ENCODE measurements at regions not wholly inside any gene's neighbourhood (a gene's known extent, or its start where the extent isn't known, plus 50 kb on each side); places are given as distances from the start of the nearest gene placed in this dataset.

DNA sequence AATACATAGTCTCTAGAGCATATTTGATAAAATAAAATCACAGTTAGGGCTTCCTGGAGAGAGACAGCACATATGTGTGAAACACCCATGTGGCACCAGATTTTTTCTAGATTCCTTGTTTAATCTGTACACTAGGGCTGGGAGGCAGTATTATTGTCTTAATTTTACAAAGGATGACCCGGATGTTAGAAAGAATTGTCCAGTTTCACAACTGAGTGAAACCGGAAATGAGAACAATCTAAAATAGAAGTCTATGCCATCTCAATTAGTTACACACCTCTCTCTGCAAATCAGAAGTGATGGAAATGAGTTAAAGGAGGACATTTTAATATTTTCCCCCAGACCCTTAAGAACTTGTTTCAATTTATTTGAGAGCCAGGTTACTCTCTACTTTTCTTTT lies 463.7 kb upstream of the DSEL start:
- DNase-seq (ENCODE audit: low read depth in 2 of 2) = no peak

DNA sequence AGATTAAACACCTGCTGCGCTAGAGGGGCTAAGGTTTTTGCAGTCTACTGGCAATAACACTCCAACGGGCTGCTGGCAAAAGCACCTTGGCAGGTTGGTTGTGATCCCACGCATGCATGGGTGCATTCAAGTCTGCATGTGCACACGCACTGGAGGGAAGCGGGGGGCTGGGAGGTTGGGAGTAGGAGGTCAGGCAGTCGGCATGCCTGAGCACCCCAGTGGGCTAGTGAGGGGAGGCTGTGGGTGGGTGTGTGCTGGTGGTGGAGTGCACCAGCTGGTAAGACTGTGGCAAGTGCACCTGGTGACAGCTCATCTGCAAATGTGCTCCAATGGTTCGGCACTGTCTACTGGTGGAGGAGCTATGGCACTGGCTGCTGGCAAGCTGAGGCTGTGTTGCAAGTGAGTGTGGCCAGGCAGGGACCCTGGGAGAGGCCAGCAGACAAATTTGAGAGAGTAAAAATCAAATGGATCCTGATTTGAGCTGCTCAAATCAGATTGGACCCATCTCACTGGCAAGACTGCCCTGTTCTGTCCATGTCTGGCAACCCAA lies 460.6 kb upstream of the DSEL start:
- no peak for DNase-seq (ENCODE audit: low read depth in 2 of 2)

DNA sequence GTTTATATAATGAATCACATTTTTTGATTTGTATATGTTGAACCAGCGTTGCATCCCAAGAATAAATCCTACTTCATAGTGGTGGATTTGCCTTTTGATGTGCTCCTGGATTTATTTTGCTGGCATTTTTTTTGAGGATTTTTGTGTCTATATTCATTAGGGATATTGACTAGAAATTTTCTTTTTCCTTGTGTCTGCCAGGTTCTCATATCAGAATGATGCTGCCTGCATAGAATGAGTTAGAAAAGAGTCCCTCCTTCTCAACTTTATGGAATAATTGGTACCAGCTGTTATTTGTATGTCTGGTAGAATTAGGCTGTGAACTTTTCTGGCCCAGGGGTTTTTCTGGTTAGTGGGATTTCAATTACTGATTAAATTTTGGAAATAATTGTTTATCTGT lies 457.4 kb upstream of the DSEL start:
- no peak for DNase-seq (ENCODE audit: low read depth in 2 of 2)

DNA sequence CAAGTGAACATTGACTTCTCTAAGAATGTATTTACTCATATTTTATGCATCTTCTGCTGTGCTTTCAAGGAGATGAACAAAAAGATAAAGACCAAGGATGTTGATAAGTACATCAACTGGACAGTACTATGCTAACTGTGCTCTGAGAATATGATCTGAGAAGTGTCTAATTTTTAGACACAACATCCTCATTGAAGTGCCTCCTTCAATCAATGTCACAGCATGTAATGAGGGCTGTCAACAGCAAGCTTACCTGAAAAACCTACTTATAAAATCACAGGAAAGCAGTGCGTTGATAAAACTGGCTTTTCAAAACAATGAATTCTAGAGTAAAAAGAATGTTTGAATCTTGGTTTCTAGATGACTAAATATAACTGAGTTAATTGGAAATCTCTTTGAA lies 452.9 kb upstream of the DSEL start:
- no peak for DNase-seq (ENCODE audit: low read depth in 2 of 2)

DNA sequence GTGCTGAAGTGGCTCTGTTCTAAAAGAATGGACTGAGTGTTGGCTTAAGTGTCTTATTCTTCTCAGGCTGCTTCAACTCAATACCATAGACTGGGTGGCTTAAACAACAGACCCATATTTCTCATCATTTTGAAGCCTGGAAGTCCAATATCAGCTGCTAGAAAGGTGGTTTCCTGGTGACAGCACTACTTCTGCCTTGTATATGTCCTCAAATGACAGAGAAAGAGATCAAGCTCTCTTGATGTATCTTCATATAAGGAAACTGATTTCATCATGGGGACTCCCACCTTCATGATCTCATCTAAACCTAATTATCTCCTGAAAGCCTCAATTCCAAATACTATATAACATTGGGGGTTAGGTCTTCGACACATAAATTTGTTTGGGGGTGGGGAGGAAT lies 449.7 kb upstream of the DSEL start:
- no peak for DNase-seq (ENCODE audit: low read depth in 2 of 2)

DNA sequence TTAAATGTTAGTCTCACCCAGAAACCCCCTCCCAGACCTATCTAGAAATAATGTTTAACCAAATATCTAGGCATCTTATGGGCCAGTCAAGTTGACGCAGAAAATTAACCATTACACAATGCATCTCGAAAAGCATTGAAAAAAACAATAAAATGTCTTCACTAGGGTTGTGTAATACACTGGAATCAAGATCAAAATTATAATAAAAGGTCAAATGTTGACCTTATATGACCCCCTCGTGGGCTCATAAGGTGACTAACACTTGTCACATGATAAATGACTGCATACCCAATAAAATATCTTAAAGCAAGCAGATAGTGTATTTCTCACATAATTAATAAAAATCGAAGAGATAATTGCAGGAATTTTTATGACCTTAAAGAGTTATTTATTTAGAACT lies 447.9 kb upstream of the DSEL start:
- no peak for DNase-seq (ENCODE audit: low read depth in 2 of 2)

DNA sequence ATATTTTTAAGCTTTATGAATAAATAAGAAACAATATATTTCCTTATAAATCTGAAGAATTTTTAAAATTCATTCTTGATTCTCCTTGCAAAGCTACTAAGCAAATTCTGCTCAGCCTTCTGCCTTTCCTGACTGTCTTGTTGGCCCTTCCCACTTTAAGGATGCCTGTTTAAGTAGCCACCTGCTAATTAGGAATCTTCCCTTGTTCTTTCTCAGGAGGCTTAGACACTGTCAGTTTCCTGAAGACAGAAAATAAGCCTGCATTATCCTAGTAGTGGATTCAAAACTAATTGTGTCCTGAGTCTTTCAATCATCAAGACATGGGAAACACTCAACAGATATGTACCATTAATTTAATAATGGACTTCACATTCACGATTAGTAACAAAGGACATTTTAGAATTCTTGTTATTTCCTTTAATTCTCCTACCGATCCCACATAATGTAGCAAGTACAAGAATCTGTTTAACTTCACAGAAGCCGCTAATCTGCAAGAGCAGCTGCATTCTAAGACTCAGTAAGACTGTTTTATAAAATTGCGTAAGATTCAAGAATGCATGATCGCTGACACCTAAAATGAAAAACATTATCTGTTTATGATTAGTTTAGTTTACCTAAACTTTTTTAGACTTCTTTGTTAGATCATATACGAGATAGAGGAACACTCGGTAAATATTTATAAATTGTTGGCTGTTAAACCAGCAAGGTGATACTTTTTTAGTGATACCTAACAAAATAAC lies 445.4 kb upstream of the DSEL start:
- no peak for DNase-seq (ENCODE audit: low read depth in 2 of 2)

DNA sequence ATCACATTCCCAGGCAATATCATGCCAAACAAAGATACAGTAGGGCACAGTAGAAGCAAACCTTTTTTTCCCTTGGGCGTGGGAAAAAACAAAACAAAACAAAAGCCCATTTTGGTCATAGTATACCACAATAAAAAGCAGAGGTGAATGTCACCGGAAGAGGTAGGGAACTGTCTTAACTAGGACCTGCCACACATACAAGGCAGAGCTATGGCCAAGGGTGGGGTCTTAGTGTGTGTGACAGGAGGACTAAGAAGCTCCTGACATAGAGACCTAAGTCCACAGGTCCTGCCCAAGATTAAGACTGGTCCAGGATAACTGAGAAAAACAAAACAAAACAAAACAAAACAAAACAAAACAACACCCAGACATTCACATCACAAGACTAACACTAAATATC lies 441.2 kb upstream of the DSEL start:
- DNase-seq (ENCODE audit: low read depth in 2 of 2) = no peak

DNA sequence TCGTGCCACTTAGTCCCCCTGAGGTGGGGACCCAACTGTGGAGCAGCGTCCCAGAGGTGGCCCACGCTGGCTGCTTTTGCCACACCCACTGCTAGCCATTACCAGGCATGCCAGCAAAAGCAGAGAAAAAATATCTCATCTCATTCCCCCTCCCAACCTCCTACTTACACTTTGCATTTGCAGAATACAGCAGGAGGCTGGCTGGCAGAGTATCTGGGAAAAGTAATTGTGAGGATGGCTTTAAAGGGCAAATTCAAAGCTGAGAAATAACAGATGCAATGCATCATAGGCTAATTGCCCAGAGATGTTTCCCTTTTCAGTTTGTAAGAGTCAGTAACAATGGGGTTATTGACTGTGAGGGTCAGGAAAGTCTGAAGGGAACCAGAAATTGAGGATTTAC lies 438.1 kb upstream of the DSEL start:
- DNase-seq (ENCODE audit: low read depth in 2 of 2) = no peak

DNA sequence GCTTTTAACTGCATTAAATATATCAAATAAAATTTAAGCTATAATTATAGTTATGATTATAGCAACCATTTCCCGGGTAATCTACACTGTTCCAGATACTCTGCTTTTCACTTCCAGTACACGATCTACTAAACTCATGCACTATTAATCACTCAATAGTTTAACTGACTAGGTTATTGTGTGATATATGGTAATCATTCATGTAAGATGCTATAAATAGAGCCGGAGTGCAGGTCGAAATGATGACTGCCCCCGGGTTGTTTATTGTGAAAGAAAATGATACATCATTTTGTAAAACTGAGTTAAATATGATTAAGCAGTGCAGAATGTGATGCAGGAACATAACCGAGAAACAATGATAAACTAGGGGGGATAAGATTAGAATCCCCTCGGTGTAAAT lies 434.6 kb upstream of the DSEL start:
- no peak for DNase-seq (ENCODE audit: low read depth in 2 of 2)

DNA sequence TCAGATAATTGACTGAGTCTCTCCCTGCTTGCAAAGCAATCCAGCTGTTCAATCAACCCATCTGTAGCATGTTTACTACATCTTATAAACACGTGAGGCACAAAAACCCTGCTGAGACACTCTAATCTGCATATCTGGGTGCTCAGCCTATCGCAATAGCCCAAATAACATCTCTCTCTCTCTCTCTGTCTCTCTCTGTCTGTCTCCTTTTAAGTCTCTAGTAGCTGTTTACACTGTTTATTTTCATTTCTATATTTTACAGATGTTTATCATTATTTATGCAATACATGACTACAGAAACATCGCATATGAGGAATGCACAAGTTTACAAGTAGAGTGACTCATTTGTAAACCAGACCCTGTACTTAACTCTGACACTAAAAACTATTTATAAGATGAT lies 422.1 kb upstream of the DSEL start:
- DNase-seq (ENCODE audit: low read depth in 2 of 2) = no peak

DNA sequence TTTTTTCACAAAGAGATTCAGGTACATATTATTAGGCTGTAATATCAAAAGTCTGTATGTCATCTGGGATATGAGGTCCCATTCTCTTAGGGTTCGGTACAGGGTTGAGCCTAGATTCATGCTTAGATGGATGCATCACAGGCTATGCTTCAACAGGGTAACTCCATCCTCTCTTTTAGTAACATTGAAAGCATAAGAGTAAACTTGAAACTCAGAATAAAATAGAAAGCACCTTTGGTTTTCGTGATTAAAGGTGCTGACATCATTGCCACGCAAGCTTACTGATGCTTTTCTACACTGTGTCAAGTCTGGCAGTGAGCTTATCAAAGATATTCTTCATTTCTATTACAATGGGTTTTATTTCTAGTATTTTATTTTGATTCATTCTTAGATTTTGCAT lies 419.1 kb upstream of the DSEL start:
- no peak for DNase-seq (ENCODE audit: low read depth in 2 of 2)

DNA sequence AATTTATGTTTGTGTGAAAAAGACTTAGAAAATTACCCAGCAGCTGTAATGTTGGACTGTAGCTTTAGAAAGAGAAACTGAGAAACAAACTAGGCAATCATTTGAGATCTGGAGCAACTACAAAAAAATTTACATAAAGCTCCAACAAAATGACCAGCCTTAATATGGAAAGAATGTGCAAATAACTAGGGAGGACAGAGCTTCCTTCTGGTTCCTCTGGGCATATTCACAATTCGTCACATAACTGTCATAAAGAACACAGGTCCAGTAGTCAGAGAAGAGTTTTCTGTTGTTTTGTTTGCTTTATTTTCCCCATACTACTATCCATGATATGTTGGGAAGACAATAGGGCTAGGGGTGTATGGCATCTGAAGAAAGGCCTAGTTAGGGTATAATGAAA lies 416.8 kb upstream of the DSEL start:
- DNase-seq (ENCODE audit: low read depth in 2 of 2) = no peak

DNA sequence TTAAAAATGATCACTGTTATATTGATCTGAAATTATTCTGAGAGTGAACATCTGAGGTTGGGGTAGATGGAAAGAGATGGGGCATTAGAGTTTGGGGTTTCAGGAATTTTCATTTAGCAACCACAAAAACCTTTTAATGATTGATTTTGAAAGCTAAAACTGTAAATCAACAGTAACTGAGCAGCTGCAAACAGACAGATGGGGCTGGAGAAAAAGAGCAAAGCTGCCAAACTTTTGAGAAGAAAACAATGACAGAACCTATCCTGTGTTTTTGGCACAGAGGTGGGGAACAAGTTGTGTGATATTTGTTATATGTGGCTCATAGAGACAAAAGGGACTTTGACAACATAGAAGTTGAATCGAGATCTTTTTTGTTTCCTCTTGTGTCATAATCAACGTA lies 415.8 kb upstream of the DSEL start:
- DNase-seq (ENCODE audit: low read depth in 2 of 2) = no peak

DNA sequence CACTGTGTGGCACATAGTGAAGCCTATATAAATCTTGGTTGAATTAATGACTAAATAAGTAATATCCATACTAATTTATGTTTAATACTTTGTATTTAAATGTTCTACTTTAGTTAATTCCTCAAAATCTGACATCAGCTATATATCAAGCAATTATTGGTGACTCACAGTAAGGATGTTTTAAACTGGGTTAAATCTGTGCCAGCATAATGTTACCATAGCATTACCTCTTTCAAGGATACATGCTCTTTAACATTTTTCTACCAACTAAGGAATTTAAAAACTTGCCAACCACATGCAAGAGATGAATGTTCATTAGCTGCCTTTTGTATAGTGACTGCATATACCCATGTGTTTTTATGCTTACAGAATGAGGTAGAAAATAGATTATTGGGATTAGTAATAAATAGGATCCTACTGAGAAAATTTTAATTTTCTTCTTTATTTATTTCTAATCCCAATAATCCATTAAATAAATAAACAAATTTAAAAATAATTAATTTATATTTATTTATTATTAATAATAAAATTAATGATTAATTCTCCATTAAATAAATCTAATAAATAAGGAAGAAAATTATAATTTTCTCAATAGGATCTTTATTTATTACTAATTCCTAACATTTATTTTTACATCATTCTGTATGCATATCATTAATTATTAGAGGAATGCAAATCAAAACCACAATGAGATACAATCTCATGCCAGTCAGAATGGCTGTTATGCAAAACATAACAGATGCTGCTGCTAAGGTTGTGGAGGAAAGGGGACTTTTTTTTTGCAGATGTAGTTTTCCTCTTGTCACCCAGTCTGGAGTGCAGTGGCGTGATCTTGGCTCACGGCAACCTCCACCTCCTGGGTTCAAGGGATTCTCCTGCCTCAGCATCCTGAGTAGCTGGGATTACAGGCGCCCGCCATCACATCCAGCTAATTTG lies 410.7 kb upstream of the DSEL start:
- no peak for DNase-seq (ENCODE audit: low read depth in 2 of 2)

DNA sequence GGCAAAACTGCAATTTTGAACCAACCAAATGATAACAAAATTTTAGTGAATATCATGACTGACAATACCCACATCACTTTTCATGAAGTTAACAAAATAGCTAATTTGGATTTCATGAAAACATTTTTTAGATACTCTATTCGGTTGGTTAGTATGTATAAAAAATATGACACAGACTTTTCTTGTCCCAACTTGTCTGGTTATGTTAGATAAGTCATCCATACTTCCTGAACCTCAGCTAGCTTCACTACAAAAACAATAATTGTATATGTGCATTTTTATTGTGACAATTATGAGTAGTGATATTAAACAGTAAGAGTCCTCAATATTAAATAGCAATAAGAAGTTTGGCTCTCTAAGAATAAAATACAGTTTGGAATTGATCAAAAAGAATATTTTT lies 408.1 kb upstream of the DSEL start:
- no peak for DNase-seq (ENCODE audit: low read depth in 2 of 2)

DNA sequence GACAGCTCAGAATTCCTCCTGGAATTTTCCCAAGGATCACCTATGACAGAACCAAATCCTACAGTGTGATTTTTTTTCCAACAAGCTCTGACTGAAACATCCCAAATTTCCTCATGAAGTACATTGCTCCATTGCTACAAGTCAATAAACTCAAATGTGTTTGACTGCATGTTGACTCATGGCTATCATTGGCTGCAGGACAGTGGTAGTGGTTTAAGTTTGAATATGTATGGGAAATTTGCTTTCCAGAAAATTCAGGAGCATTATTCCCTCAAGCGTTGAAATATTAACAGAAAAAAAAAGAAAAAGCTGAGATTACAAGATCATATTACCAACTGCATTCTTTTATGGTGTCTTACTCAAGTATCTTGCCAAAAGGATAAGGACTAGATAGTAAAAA lies 402.8 kb upstream of the DSEL start:
- no peak for DNase-seq (ENCODE audit: low read depth in 2 of 2)

DNA sequence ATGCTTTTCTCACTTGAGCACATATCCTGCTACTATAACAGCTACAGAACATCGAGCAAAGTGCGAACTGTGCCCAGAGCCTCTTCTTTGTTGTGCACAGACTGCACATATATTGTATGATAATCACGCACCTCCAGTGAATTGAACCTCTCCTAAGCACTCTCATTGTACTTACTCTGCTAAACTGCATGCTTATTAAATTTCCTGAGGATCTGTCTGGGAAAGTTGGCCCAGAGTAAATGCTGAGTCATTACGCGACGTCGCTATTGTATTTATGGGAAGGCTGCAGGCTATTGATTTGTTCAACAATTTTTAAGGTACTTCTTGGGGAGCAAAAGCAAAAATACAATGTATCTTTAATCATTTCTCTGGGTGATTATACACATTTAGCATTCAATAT lies 399.6 kb upstream of the DSEL start:
- DNase-seq (ENCODE audit: low read depth in 2 of 2) = no peak

DNA sequence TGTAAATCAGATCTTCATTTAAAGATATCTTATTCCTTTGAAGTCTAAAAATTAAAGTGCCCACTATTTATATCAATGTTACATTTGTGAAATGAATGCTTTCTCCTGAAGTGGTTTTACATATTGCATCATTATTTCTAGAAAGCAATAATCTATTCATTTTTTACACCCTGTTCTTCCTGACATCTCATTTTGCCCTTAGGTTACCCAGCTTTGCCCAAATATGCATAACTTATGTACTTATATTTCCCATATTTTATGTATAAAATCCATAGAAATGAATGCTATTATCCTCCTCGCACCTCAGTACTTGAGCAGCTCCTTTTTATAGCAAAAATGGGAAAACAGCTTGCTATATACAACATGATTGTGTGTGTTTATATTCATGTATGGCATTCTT lies 396.5 kb upstream of the DSEL start:
- no peak for DNase-seq (ENCODE audit: low read depth in 2 of 2)

DNA sequence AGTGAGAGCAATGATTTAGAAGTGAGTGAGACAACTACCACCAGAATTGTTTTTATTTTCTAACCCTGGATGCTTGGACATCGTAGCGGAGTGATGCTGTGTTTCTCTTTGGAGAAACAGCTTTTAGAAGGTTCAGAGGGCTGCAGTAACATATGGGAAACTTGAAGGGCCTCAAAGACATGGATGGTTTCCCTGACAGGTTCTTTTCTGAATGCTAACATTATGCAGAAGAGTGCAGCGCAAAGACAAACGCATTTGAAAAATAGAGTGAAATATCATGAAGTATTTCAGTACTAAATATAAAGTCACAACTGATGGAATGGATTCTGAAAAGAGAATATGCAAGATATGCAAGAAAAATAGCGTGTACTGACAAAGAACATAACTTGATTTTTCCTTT lies 385.1 kb upstream of the DSEL start:
- no peak for DNase-seq (ENCODE audit: low read depth in 2 of 2)

DNA sequence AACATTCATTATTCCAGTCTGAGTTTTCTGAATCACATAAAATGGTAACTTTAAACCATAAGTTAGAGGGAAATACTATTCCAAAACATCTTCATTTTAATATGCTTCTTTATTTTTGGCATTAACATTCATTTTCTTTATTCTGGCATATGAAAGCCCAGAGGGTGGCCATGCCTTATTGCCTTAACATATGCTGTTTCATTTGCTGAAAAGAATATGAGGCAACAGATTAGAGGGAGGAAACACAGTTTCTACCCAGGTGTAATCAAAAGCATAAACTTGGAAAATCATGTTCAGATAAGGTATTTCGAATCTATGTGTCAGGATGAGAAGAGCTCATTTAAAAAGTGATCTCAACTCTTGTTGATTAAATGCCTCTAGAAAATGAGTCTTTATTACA lies 379.9 kb upstream of the DSEL start:
- DNase-seq (ENCODE audit: low read depth in 2 of 2) = no peak

DNA sequence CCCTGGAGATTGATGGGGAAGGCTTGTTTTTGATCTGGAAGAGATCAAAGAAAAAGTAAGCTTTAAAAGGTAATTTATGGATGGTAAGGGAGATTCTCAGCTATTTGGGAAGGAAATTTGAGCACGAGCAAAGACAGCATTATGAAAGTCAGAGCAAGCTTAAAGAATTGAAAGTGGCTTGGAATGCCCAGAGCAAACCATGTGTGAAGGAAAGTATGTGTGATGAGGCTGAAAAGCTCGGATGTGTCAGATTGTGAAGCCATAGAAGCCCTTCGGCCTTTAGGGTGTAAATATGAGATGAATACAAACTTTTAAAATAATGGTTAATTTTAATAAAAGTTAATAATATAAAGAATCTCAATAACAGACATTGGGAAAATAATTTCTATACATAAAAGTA lies 377.4 kb upstream of the DSEL start:
- DNase-seq (ENCODE audit: low read depth in 2 of 2) = no peak

DNA sequence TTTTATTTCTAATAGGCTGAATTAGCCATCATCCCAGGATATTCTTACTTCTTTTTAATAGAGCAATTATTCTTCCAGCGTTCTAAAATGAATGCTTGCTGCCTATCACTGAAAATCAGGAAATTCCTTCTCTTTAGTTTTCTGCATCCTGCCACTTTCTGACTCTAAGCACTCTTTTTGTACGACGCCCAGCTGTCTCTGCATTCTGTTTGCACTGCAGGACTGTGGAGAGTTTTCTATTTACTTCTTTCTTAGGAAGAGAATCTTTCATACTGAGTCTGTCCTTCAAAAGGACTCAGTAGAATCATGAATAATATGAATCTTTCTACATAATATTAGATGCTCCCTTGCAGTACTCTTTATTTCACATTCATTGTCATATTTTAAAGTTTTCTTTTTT lies 360.4 kb upstream of the DSEL start:
- no peak for DNase-seq (ENCODE audit: low read depth in 2 of 2)

Measured in stimulated activated CD8-positive, alpha-beta memory T cell treated with anti-CD3 and anti-CD28 coated beads, Interleukin-15, amount 100 ng/mL, for 48 hours (primary cell).